NCI-H2107 treated with DMSO at 0.1 percent for 48 hours (cell line): ENCODE measurements at regions not wholly inside any gene's neighbourhood (a gene's known extent, or its start where the extent isn't known, plus 50 kb on each side); places are given as distances from the start of the nearest gene placed in this dataset.

Experiments used
- DNase-seq: peaks from one replicate; lab custom pipeline; 2025; ENCODE audit not compliant: unreplicated experiment; lab: John Stamatoyannopoulos, UW

- DNase-seq = no peak
These were observed 54.4 kb upstream of the IRF2 start for GRCh38 chr4:184528713-184529112.

GRCh38 chr4:184528051-184528450, 53.7 kb upstream of the IRF2 start:
- DNase-seq = no peak

GRCh38 chr4:184526228-184526627, 51.9 kb upstream of the IRF2 start:
- no peak for DNase-seq
